Neural cell (in vitro differentiated cells): ENCODE measurements at regions not wholly inside any gene's neighbourhood (a gene's known extent, or its start where the extent isn't known, plus 50 kb on each side); places are given as distances from the start of the nearest gene placed in this dataset.

Experiments used
- H2AFZ ChIP-seq: fragments of 200-600, 300-800 bp; sonication (generic), shearing (Covaris generic); 2 replicates; pipeline ENCODE4 v1.6.0; 2014; ENCODE audit warnings: low read depth, mild to moderate bottlenecking, antibody characterized with exemption, low read length, moderate library complexity
- H3F3A ChIP-seq: fragments of 200-600 bp; shearing (Covaris generic); 2 replicates; pipeline ENCODE4 v1.6.1; 2016; ENCODE audit warnings: mild to moderate bottlenecking, moderate library complexity, mixed read lengths, antibody characterized with exemption, low read length; ENCODE audit not compliant: insufficient read depth, poor library complexity, severe bottlenecking
- H3K27ac ChIP-seq: fragments of 200-600, 300-800 bp; sonication (generic), shearing (Covaris generic); 2 replicates; pipeline ENCODE4 v1.5.1; 2014; ENCODE audit warnings: mild to moderate bottlenecking, low read length, moderate library complexity
- H3K27me3 ChIP-seq: fragments of 300-800, 200-600 bp; sonication (generic), shearing (Covaris generic); 2 replicates; pipeline ENCODE4 v1.6.0; 2014; ENCODE audit warnings: mild to moderate bottlenecking, low read depth, low read length, moderate library complexity; ENCODE audit not compliant: insufficient read depth
- H3K36me3 ChIP-seq: fragments of 300-800, 200-600 bp; sonication (generic), shearing (Covaris generic); 2 replicates; pipeline ENCODE4 v1.5.1; 2014; ENCODE audit warnings: mild to moderate bottlenecking, antibody characterized with exemption, low read length, moderate library complexity; ENCODE audit not compliant: insufficient read depth
- H3K4me2 ChIP-seq: fragments of 300-800, 200-600 bp; sonication (generic), shearing (Covaris generic); 2 replicates; pipeline ENCODE4 v1.6.0; 2014; ENCODE audit warnings: mild to moderate bottlenecking, low read length
- H3K4me3 ChIP-seq: fragments of 300-800, 200-600 bp; sonication (generic), shearing (Covaris generic); 2 replicates; pipeline ENCODE4 v1.5.1; 2014; ENCODE audit warnings: mild to moderate bottlenecking, low read length, moderate library complexity
- H3K79me2 ChIP-seq: fragments of 200-600 bp; shearing (Covaris generic); replicated peaks from 2 replicates; pipeline ENCODE4 v1.6.0; 2014; ENCODE audit warnings: mild to moderate bottlenecking, low read length, moderate library complexity; ENCODE audit not compliant: insufficient read depth
- H3K9ac ChIP-seq: fragments of 300-800, 200-600 bp; sonication (generic), shearing (Covaris generic); 2 replicates; pipeline ENCODE4 v1.6.1; 2016; ENCODE audit warnings: mild to moderate bottlenecking, low read length, mixed read lengths
- H3K9me2 ChIP-seq: fragments of 200-600 bp; shearing (Covaris generic); 2 replicates; pipeline ENCODE4 v1.6.1; 2016; ENCODE audit warnings: mild to moderate bottlenecking, low read length, mixed read lengths; ENCODE audit not compliant: insufficient read depth
- H3K9me3 ChIP-seq: fragments of 200-600, 300-800 bp; sonication (generic), shearing (Covaris generic); 2 replicates; pipeline ENCODE4 v1.6.1; 2016; ENCODE audit warnings: mild to moderate bottlenecking, mixed run types, low read length, moderate library complexity, mixed read lengths
- H4K20me1 ChIP-seq: fragments of 200-600 bp; shearing (Covaris generic); 2 replicates; pipeline ENCODE4 v1.6.1; 2016; ENCODE audit warnings: mild to moderate bottlenecking, mixed run types; ENCODE audit not compliant: insufficient read depth
- CTCF ChIP-seq: fragments of 450-650 bp; IDR thresholded peaks from 2 replicates; pipeline ENCODE4 v1.5.1; 2014; ENCODE audit warnings: antibody characterized with exemption, mild to moderate bottlenecking, moderate library complexity; ENCODE audit not compliant: poor library complexity, severe bottlenecking
- EP300 ChIP-seq: fragments of 450-650 bp; conservative IDR thresholded peaks from 2 replicates; pipeline ENCODE4 v1.6.1; 2014; ENCODE audit warnings: antibody characterized with exemption, mild to moderate bottlenecking, moderate library complexity; ENCODE audit not compliant: poor library complexity, severe bottlenecking
- EZH2 ChIP-seq: fragments of 200-600, 300-800 bp; shearing (Covaris generic), sonication (generic); IDR thresholded peaks from 2 replicates; pipeline ENCODE4 v1.6.1; 2014; ENCODE audit warnings: antibody characterized with exemption, low read length, borderline replicate concordance, mild to moderate bottlenecking; ENCODE audit not compliant: insufficient read depth, poor library complexity, severe bottlenecking
- MXI1 ChIP-seq: fragments of 450-650 bp; conservative IDR thresholded peaks from 2 replicates; pipeline ENCODE4 v1.6.1; 2014; ENCODE audit warnings: antibody characterized with exemption, mild to moderate bottlenecking; ENCODE audit not compliant: poor library complexity, severe bottlenecking
- POLR2AphosphoS5 ChIP-seq: IDR thresholded peaks from 2 replicates; pipeline ENCODE4 v1.6.1; 2012
- RAD21 ChIP-seq: fragments of 450-650 bp; conservative IDR thresholded peaks from 2 replicates; pipeline ENCODE4 v1.6.1; 2014; ENCODE audit warnings: antibody characterized with exemption, mild to moderate bottlenecking, moderate library complexity
- REST ChIP-seq: IDR thresholded peaks from 2 replicates; pipeline ENCODE4 v1.6.1; 2012; ENCODE audit warnings: borderline replicate concordance
- SMC3 ChIP-seq: fragments of 450-650 bp; conservative IDR thresholded peaks from 2 replicates; pipeline ENCODE4 v1.6.1; 2014; ENCODE audit warnings: antibody characterized with exemption, mild to moderate bottlenecking, moderate library complexity; ENCODE audit not compliant: poor library complexity
- TAF1 ChIP-seq: IDR thresholded peaks from 2 replicates; pipeline ENCODE4 v1.6.1; 2012; ENCODE audit warnings: low read depth

- H3K27ac ChIP-seq: no peak overlapping the region
- no peak overlapping the region for H3K9ac ChIP-seq
- no peaks in the 10 kb centered on the region for H3K27me3 ChIP-seq
- H3K4me2 ChIP-seq: no peak overlapping the region
- TF ChIP-seq TAF1: no peak
- no peak overlapping the region for H3K4me3 ChIP-seq
- no peaks in the 10 kb centered on the region for H3K9me2 ChIP-seq
- H3K9me3 ChIP-seq: no peaks in the 10 kb centered on the region
- no peaks in the 10 kb centered on the region for H4K20me1 ChIP-seq
- H3K36me3 ChIP-seq: no peaks in the 10 kb centered on the region
- no peak overlapping the region for H2AFZ ChIP-seq
- no peaks in the 10 kb centered on the region for H3F3A ChIP-seq
- H3K79me2 ChIP-seq: no peaks in the 10 kb centered on the region
These were observed 131.7 kb upstream of the MYO10 start for GRCh38 chr5:17067657-17068392.

- Histone ChIP-seq H3K27me3 (no peaks in the 10 kb centered on the region), H3K9me2 (no peaks in the 10 kb centered on the region), H3K79me2 (no peaks in the 10 kb centered on the region), H3K4me3 (no peak overlapping the region), H3F3A (no peaks in the 10 kb centered on the region), H3K9ac (no peak overlapping the region), H3K9me3 (no peaks in the 10 kb centered on the region), H4K20me1 (no peaks in the 10 kb centered on the region), H3K4me2 (no peak overlapping the region), H3K27ac (no peak overlapping the region), H3K36me3 (no peaks in the 10 kb centered on the region), H2AFZ (no peak overlapping the region)
- no peak for TF ChIP-seq TAF1
- no peak for TF ChIP-seq MXI1
- TF ChIP-seq EP300: no peak
- TF ChIP-seq CTCF: no peak
- no peak for TF ChIP-seq EZH2
- no peak for TF ChIP-seq RAD21
These were observed 134.0 kb upstream of the MYO10 start for GRCh38 chr5:17069995-17070511.

GRCh38 chr5:17070647-17071046 lies 134.6 kb upstream of the MYO10 start:
- Histone ChIP-seq H3K4me3 (no peak overlapping the region), H4K20me1 (no peaks in the 10 kb centered on the region), H3K36me3 (no peaks in the 10 kb centered on the region), H3K9me2 (no peaks in the 10 kb centered on the region), H2AFZ (no peak overlapping the region), H3K79me2 (no peaks in the 10 kb centered on the region), H3K27me3 (no peaks in the 10 kb centered on the region), H3F3A (no peaks in the 10 kb centered on the region), H3K9me3 (no peaks in the 10 kb centered on the region), H3K9ac (no peak overlapping the region), H3K27ac (no peak overlapping the region), H3K4me2 (no peak overlapping the region)
- TF ChIP-seq MXI1 (no peak), CTCF (no peak), TAF1 (no peak), POLR2AphosphoS5 (no peak), REST (no peak), RAD21 (no peak), EZH2 (no peak), EP300 (no peak), SMC3 (no peak)
